Daoy (cell line): ENCODE measurements at regions not wholly inside any gene's neighbourhood (a gene's known extent, or its start where the extent isn't known, plus 50 kb on each side); places are given as distances from the start of the nearest gene placed in this dataset.
"Not testable (repeated sequence)": the region's sequence is repeated elsewhere in the genome, so short reads cannot be mapped to it uniquely, and the experiment has no call there.

Experiments
- DNase-seq: peaks from one replicate; pipeline ENCODE4 v3.0.0-alpha.2; 2015; ENCODE audit warnings: low read depth

DNA sequence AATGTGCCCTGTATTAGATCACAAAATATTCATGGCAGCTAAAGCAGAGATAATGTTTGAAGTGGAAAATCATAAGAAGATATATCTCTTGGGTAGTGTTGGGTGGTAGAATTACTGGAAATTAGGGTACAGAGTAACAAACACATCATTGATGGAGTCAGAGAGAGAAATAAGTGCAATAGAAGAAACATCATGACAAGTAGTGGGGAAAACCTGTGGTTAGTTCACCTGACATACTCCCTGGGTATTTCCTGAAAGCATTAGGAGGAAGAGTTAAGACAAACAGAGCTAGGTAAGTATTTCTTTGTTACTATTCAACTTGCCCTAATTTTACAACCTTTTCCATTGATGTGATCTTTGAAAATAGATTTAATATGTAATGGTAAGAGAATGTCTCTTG, 691.9 kb upstream of the SOX9 start:
- no peak for DNase-seq

DNA sequence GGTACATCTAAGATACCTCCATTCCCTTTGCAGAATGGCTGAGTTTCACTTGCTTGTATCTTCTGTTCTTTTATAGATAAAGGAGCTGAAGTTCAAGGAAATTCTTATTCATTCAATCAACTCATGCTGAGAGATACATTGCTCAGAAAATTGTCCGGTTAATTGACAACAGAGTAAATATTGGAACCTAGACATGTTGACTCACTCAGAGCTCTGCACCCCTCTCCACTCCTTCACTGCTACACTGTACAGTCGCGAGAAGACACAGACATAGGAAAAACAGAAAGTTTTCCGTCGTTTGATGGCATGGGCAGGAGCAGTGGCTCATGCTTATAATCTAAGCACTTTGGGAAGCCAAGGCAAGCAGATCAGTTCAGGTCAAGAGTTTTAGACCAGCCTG, 690.5 kb upstream of the SOX9 start:
- no peak for DNase-seq

DNA sequence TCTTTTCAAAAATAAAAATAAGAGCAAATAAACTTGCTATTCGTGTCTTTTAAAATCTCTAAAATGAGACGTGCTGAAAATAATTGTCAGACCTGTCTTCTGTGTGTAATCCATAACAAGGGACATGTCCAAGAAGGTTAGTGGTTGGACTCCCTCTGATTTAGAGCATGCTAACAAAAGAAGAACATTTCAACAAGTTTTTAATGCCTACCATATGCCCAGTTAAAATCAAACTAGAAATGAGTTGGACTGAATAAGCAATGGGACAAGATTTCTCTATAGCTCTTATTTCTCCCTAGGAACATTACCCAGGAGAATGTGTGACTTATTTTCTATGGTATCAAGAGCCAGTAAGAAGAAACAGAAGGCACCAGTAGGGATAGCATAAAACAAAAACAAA, 689.7 kb upstream of the SOX9 start:
- DNase-seq: no peak

DNA sequence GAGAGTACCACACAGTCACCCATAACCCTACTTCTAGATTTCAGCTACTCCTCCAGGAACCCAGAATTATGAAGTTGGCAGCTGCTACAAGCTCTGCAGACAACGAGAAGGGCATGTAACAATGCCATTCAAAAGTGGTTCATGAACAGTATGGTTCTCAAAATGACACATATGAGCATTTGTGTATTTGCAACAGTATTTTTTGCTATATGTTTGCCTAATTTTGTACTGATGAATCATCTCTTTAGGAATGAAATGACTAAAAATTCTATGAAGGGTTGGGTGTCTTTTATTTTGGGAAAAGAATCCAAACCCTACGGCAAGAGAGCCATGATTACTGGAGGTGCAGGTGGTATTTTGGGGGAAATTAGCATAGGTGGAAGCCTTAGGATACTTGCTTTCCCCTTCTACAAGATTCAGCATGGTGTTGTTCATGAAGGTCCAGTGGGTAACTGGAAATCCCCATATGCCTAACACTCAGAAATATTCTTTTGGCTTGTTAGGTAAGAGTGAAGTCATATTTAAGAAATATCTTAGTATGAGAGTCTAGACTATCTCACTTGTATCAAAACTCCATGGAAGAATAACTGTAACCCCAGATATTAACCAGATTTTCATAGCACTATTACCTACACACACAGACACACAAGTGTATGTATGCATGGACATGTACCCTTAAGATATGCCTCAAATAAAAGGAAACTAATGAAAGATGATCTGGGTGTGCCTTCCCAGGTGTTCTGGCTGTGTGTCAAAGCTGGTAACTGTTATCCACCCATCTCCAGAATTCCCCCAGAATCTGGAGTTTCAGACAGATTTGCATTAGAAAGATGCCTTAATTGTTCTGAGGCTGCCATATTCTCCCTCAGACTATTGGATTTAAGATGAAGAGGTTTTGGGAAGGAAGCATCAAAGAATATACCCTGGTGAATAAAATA, 688.2 kb upstream of the SOX9 start:
- no peak for DNase-seq

- DNase-seq: no peak
These were observed 686.1 kb upstream of the SOX9 start for GRCh38 chr17:71434716-71435115.

DNA sequence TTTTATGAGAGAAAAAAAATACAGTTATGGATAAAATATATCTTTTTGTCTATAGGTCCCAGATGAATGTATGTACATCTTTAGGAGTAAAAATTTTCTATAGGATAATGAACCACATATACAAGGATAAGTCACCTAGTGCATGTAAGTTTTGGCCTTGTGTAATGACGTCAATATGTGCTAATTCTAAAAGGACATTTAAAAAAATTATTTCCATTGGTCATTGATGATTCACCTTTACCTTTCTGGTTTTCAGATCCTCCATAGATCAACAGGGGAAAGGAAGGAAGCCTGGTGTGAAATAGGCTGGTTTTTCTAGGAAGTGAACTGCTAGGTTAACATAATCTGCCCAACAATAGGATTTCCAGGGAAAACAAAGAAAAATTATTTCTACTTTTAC, 684.3 kb upstream of the SOX9 start:
- DNase-seq: no peak

- DNase-seq: no peak
These were observed 683.7 kb upstream of the SOX9 start for GRCh38 chr17:71437166-71437565.

DNA sequence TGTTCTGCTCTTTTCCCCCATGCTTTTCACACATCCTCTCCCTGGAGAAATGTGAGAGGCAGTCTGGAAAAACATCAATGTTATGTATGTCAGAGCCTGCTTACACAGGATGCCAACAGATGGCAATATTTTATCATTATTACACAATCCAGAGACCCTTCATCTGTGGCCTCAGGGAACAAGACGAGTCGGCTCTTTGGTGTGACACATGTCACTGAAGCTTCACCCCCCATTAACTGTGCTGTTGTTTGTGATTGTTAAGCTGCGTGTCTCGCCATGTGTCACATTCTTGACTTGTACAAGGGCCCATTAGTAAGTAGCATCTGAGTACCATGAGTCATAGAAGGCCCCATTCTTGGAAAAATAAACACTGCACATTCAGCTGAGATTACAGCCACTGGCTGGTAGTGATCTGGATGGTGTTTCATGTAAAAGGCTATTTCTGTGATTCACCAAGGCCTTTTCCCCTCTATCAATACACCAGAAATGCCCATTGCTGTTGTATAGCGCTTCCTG, 682.1 kb upstream of the SOX9 start:
- DNase-seq: peak; percentile 93

DNA sequence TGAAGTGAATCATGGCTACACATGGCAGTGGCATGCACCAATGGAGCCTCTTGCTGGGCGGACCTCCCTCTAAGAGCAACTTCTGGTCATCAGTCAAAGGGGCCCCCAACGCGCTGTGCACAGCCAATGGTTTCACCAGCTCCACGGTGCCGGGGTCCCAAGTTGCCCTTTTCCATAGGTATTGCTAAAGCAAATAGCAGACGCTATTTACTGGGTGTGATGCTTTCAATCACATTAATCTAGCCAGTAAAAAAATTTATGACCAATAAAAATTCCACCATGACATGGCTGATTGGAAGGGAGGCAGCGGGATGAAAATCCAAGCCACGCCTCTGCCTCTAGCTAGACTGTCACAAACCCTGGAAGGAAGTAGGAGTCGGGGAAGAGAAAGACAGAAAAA, 680.3 kb upstream of the SOX9 start:
- DNase-seq: no peak

- DNase-seq: peak; percentile 88
These were observed 679.7 kb upstream of the SOX9 start for GRCh38 chr17:71441098-71441497.

DNA sequence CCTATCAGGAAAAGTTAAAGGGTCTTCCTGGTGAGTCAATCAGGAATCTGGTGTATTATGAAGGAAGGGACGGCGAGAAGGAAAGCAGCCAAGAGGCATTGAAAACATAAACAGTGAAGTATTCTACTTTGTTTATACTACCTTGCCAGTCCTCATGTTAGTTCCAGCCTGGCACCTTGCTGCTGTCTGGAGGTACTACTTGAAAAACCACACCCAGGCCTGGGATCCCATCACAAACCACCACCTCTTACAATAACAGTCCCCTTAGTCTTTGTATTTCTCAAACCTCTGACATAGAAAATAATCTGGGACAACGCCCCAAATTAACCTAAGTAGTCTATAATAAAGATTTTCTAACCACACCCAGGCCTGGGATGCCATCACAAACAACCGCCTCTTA, 676.7 kb upstream of the SOX9 start:
- peak; percentile 30 for DNase-seq

DNA sequence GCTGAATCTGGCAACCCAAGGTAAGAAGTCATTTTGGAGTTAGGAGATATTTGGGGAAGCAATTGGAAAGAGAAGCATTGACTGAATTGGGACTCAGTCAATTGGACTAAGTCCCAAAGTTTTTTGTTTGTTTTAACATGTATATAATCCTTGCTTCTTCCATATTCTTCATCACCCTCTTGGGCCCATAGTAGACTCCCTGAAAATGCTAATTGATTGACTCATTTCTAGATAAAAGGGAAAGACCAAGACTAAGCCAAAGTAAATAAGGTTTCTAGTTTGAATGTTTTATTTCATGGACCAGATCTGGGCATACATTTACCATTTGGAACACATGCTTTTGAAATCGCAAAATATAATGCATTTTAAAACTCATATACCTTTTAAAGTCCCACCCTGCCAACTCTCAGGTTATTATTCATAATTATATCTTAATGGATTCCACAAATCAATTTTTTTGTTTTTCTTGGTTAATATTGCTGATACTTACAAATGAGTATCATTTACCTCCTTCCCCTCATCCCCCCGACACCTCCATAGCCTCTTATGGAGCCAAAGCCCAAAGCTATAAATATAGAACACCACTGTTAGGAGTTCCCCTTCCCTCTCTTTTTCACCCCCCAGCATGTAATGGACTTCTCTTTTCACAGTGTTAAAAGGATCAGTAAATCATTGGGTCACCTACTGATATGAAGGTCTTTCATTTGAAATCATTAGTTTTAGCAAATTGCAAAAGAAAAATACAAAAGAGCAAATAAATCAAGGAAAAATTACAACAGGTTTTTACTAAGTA, 674.0 kb upstream of the SOX9 start:
- DNase-seq: peak; percentile 13

GRCh38 chr17:71447644-71448043, 673.2 kb upstream of the SOX9 start:
- DNase-seq: no peak

DNA sequence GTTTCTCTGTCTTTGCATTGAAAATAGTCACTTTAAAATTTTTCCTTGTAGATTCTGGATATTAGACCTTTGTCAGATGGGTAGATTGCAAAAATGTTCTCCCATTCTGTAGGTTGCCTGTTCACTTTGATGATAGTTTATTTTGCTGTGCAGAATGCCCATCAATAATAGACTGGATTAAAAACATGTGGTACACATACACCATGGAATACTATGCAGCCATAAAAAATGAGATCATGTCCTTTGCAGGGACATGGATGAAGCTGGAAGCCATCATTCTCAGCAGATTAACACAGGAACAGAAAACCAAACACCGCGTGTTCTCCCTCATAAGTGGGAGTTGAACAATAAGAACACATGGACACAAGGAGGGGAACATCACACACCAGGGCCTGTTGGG, 670.2 kb upstream of the SOX9 start:
- DNase-seq: not testable (repeated sequence)

DNA sequence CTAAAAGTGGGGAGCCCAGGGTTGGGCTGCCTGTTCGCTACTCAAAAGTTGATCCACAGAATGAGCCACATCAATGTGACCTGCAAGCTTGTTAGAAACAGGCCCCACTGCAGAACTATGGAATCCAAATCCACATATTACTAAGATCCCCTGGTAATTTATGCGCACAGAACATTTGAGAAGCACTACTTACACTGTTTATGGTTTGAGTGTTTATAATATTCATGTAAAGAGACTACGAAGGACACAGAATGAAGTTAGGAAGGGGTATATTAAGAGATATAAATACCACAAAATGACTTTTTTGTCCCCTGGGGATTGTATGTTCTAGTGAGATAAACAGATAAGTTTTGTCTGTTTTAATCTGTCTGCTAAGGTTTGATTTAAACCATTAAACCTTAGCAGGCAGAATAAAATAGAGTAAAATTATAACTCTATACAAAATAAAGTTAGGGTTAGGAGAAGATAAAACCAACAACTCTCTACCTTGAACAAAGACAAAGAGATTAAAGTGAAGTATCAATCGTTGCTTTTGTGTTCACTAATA, 666.9 kb upstream of the SOX9 start:
- no peak for DNase-seq

- DNase-seq: no peak
These were observed 665.6 kb upstream of the SOX9 start for GRCh38 chr17:71455219-71455618.

GRCh38 chr17:71458322-71458721, 662.5 kb upstream of the SOX9 start:
- DNase-seq: no peak

GRCh38 chr17:71460943-71461342, 659.9 kb upstream of the SOX9 start:
- no peak for DNase-seq

DNA sequence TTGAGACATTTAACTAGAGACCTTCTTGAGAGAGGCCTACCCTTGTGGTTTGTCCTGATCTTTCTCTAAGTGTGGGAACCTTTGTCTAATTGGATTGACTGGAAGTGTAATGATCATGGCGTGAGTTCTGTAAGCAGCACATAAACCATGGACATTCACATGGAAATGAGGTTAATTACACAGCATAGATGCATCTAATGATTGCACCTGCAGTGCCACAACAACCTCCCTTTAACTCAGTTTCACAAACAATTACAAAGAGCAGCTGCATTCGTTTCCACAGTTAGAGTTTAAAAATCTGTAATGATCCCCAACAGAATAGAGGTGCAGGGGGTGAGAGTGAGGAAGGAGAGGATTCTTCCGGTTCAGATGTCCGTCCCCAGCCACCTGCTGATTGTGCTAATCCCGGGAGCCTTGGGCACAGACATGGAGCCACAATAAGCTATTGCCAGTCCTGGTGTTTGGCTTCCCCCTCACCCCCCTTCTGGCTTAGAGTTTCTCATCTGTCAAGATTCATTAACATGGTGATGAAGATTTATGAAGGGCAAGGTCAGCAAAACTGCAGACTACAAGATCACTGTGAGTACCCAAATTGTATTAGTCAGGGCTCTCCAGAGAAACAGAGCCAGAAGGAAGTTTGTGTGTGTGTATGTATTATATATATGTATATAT, 659.2 kb upstream of the SOX9 start:
- DNase-seq: no peak

DNA sequence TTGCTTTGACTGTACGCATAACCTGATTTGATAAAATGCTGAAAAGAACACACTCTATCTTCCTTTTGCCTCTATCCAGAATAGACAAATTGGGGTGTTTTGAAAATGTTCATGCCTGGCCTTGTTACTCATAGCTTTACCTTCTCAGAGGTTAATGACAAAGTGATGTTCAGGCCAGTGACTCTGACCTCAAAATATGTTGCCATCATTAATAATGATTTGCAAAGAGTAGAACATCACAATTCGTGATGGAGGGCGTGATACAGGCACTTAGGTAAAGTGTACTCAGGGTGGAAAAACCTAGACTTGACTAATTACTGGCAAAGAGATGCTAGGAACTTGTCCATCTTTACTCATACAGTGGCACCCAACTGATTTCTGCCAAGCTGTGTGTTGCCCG, 656.6 kb upstream of the SOX9 start:
- DNase-seq: no peak

- DNase-seq: no peak
These were observed 656.1 kb upstream of the SOX9 start for GRCh38 chr17:71464751-71465150.

DNA sequence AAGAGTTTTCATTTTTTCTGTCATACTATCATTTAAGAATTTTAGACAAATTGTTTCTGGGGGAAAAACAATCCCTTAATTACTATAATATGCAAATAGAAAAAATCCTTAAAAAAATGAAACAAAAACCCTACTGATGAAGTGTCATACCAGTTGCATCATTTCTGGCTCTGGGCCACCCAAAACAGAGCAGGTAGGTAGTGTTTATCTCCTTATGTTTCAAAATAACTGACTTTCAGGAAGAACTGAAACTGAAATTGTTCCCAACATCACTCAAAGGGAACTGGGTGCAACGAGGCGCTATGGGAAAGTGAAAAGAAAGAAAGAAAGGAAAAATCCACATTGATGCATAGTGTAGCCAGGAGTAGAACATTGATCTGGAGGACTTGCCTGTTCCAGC, 653.1 kb upstream of the SOX9 start:
- no peak for DNase-seq
